ENCODE measurements at regions not wholly inside any gene's neighbourhood (a gene's known extent, or its start where the extent isn't known, plus 50 kb on each side); places are given as distances from the start of the nearest gene placed in this dataset.

DNA sequence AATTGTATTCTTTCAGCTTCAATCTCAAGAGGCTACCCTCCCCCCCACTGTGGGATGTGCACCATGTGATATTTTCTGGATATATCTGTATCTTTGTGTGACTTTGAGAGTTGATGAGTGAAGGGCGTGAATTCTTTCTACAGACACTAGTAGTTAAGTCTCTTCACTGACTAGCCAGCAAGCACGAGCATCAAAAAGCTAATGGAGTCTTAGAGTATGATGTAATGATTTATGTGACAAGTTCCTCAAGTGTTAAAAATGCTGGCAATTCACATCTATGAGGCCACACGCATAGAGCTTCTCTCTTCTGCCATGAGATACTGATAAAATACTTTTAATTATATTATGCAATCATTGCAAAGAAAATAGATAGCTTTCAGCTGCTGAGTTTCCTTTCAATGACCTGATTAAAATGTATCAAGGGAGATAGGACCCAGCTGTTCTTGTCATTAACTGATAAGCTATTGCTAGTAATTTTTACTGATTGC lies 304.8 kb downstream of the TRIB2 start:
- no peaks in the 10 kb centered on the region for H3K9me3 ChIP-seq (replicated peaks; ENCODE audit: control insufficient read depth, insufficient read depth, low read length)
- no peaks in the 10 kb centered on the region for H3K4me1 ChIP-seq (ENCODE audit: control insufficient read depth, extremely low read depth, insufficient read depth, low read length)
- FAIRE-seq (no peak), DNase-seq (ENCODE audit: low read depth, low spot score) (no peak)
- no peak overlapping the region for H2AFZ ChIP-seq (ENCODE audit: low read depth, low read length)
- ChIA-PET CTCF (interaction anchor here (2.1 kb wide), 1 partner anchor 14 kb away, joined by 7 read pairs; no protein-coding TSS in a partner anchor), POLR2A (no interaction called here)
- H3K4me3 ChIP-seq (replicated peaks in 1 of 3; ENCODE audit: insufficient read depth in 1 of 3, low read depth in 1 of 3, low read length in 3 of 3), result no peak overlapping the region
- no peaks in the 10 kb centered on the region for H3K79me2 ChIP-seq (ENCODE audit: control insufficient read depth, insufficient read depth, low read length)
- H3K9me1 ChIP-seq (replicated peaks; ENCODE audit: control insufficient read depth, extremely low read depth, insufficient read depth, low read length), result no peaks in the 10 kb centered on the region
- H4K20me1 ChIP-seq (replicated peaks; ENCODE audit: control insufficient read depth, extremely low read depth, insufficient read depth, low read length), result no peaks in the 10 kb centered on the region
- H3K9ac ChIP-seq (replicated peaks; ENCODE audit: extremely low read depth, insufficient read depth, low read length), result no peak overlapping the region
- intact Hi-C loops (cut with micrococcal nuclease), result no loop called here
- H3K27me3 ChIP-seq (ENCODE audit: control insufficient read depth in 2 of 2, insufficient read depth in 2 of 2, low read length in 2 of 2), result peaks cover 5 to 10% of the 10 kb centered on the region in 2 experiments
- no peak overlapping the region for H3K4me2 ChIP-seq (ENCODE audit: insufficient read depth, low read length)
- dilution Hi-C loops (cut with MboI; ENCODE audit: extremely low pct_ligation_motif_present, low sequenced_read_pairs), result no loop called here
- no peak overlapping the region for H3K27ac ChIP-seq (ENCODE audit: insufficient read depth, low read depth, low read length)
- TF ChIP-seq, protein P1, sequence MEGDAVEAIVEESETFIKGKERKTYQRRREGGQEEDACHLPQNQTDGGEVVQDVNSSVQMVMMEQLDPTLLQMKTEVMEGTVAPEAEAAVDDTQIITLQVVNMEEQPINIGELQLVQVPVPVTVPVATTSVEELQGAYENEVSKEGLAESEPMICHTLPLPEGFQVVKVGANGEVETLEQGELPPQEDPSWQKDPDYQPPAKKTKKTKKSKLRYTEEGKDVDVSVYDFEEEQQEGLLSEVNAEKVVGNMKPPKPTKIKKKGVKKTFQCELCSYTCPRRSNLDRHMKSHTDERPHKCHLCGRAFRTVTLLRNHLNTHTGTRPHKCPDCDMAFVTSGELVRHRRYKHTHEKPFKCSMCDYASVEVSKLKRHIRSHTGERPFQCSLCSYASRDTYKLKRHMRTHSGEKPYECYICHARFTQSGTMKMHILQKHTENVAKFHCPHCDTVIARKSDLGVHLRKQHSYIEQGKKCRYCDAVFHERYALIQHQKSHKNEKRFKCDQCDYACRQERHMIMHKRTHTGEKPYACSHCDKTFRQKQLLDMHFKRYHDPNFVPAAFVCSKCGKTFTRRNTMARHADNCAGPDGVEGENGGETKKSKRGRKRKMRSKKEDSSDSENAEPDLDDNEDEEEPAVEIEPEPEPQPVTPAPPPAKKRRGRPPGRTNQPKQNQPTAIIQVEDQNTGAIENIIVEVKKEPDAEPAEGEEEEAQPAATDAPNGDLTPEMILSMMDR (IDR thresholded peaks at IDR 0.05; ENCODE audit: extremely low read depth in 1 of 2, insufficient read depth in 1 of 2, low read depth in 1 of 2, low read length in 2 of 2), result no peak
- TF ChIP-seq EZH2 (IDR thresholded peaks at IDR 0.05; ENCODE audit: borderline replicate concordance, low read depth, low read length, severe bottlenecking), result no peak
- no peak for TF ChIP-seq POLR2A (IDR thresholded peaks at IDR 0.05; ENCODE audit: low read depth, low read length)
- TF ChIP-seq JUN (IDR thresholded peaks at IDR 0.05; ENCODE audit: borderline replicate concordance, insufficient read depth, insufficient read length, low read depth), result no peak
- TF ChIP-seq MYC (IDR thresholded peaks at IDR 0.05; ENCODE audit: low read depth, low read length), result no peak
- TF ChIP-seq POLR2AphosphoS5 (IDR thresholded peaks at IDR 0.05; ENCODE audit: insufficient read depth, low read depth, low read length), result no peak
- TF ChIP-seq GATA2 (IDR thresholded peaks at IDR 0.05; ENCODE audit: insufficient read depth, insufficient read length, low read depth, low read length), result no peak
- TF ChIP-seq, protein P2, sequence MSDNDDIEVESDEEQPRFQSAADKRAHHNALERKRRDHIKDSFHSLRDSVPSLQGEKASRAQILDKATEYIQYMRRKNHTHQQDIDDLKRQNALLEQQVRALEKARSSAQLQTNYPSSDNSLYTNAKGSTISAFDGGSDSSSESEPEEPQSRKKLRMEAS (IDR thresholded peaks at IDR 0.05; ENCODE audit: insufficient read depth, insufficient read length), result no peak
- TF ChIP-seq FOS (IDR thresholded peaks at IDR 0.05; ENCODE audit: borderline replicate concordance, insufficient read depth, low read length), result no peak
- no TSS peak for BruUV-seq (replicated peaks)
- no peaks in the 10 kb centered on the region for H3K36me3 ChIP-seq (ENCODE audit: control insufficient read depth in 2 of 2, extremely low read depth in 1 of 2, insufficient read depth in 2 of 2, low read length in 2 of 2)

Data from endothelial cell of umbilical vein (primary cell).